HG03558 (cell line): ENCODE measurements at regions not wholly inside any gene's neighbourhood (a gene's known extent, or its start where the extent isn't known, plus 50 kb on each side); places are given as distances from the start of the nearest gene placed in this dataset.

Source experiments
- ATAC-seq: cut with Tn5 transposase; IDR thresholded peaks from one replicate; pipeline ENCODE4 v1.9.1; 2021; ENCODE audit warnings: moderate number of reproducible peaks; ENCODE audit not compliant: unreplicated experiment; ENCODE audit errors: extremely low read depth

GRCh38 chr9:78486661-78487060, 189.7 kb downstream of the PSAT1 start:
- no peak for ATAC-seq

DNA sequence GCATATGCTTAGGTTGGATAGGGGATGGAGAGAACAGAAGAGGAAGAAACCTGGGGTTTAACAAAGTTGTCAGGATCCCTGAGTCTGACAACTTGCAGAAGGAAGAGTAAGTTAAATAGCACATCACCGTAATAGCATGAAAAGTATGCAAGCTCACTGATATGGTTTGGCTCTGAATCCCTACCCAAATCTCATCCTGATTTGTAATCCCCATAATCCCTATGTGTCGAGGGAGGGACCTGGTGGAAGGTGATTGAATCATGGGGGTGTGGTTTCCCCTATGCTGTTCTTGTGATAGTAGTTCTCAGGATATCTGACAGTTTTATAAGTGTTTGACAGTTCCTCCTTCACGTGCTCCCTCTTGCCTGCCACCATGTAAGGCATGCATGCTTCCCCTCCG, 193.3 kb downstream of the PSAT1 start:
- no peak for ATAC-seq

GRCh38 chr9:78491402-78491801, 194.5 kb downstream of the PSAT1 start:
- no peak for ATAC-seq

DNA sequence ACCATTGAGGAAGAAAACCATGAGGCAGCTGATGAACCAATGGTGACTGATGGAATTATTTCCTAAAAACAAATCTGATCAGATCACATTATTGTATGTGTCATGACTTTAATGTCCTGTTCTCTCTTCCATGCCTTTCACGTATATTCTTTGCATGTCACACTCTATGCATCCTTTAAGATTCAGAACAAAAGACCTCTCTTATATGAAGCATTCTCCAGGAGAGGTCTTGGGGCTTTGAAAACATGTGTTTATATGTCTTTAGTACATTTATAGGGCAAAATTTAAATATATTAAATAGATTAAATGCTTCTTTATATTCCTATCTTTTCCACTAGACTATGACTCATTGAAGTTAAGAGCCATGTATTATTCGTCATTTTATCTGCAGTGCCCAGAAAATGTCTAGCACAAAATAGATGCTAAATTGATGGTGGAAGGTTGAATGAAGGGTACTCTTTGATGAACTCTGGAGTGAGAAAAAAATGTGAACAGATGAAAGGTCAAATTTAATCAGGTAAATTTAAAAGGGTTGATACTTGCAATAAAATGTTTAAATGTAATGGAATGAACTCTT, 196.3 kb downstream of the PSAT1 start:
- ATAC-seq, result no peak

- ATAC-seq, result no peak
These were observed 205.6 kb downstream of the PSAT1 start for GRCh38 chr9:78502566-78502965.

DNA sequence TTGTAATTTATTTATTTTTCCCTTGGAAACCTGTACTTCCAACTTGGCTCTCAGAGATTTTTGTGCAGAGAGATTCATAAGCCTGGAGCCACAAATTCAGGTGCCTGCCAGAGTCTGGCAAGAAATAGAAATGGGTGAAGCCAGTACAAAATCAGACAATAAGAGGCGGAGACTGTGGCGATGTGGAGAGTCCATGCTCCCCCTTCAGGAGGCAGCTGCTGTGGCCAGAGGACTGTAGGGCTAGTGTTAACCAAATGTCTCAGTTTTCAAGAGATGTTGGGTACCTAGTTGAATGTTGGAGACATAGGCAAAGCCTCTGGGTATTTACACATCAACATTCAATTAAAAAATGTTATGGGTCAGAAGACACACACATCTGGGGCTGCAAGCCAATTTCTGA, 208.6 kb downstream of the PSAT1 start:
- no peak for ATAC-seq

- ATAC-seq, result no peak
These were observed 210.1 kb downstream of the PSAT1 start for GRCh38 chr9:78507037-78507436.

DNA sequence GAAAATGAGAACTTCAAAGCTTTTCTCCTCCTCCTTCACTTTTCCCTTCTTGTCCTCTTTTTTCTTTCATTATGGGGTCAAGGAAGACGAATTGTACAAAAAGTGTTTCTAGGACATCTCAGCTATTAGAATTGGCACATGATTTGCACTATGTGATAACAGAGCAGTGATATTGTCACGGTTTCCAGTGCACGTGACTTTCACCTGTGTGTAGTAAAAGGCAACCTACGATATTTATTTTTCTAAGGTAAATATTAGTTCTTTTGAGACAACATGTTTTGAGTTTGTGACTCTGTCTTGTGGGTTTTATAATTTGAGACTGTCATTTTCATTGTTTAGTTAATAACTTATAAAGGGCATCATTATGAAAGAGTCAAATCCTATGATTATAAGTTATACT, 213.1 kb downstream of the PSAT1 start:
- no peak for ATAC-seq

- no peak for ATAC-seq
These were observed 218.2 kb downstream of the PSAT1 start for GRCh38 chr9:78515108-78515507.

DNA sequence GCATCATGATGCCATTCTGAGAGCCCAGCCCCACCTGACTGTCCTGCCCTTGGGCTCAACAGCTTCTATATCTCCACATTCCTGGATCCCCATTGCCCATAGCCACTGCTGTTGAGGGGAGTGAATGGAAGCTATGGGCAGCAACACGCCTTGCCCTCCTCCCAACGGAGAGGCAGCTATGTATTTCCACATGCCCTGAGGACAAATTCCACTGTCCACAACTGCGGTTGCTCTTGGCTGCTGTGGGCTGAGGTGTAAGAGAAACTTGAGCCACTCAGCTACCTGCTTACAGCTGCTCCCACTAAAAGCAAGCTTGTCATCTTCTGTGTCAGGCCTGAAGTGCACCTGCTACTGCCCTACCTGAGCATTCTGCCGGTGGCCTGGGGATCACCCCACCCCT, 222.9 kb downstream of the PSAT1 start:
- no peak for ATAC-seq

GRCh38 chr9:78521680-78522079, 224.8 kb downstream of the PSAT1 start:
- ATAC-seq, result no peak

- ATAC-seq, result no peak
These were observed 229.1 kb downstream of the PSAT1 start for GRCh38 chr9:78525986-78526560.

DNA sequence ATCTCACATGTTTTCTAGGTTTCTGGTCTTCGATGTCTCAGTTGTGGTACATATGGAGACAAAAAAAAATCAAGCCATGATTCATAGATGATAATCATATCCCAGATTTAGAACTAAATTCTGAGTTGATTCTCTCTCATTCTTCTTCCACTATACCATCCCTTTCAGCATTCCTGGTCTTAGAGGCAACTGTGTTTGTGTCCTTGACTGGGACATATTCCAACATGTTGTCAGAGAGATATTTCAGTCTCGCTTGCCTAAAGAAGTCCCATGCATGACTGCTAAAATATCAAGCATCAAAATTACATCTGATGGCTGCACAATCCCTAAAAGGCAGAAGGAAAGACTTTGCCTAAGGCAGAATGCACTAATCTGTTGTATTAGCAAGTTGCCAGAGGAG, 236.6 kb downstream of the PSAT1 start:
- no peak for ATAC-seq

DNA sequence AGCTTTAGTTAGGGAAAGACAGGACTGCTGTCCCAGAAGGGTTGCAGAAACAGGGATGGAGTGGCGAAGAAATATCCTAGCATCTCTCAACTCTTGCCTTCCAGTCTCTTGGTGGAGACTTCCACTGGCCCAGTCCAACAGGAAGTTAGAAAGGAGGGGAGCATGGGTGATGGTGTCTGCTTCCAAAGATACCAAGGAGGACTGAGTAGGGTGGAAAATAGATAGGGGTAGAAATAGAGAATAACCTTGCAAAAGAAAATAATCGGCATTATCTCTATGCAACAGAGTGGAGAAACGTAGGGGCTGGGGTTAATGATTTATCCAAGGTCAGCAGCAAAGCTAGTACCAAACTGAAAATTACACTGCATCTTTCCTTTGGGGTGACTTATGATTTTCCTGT, 242.3 kb downstream of the PSAT1 start:
- ATAC-seq, result no peak

DNA sequence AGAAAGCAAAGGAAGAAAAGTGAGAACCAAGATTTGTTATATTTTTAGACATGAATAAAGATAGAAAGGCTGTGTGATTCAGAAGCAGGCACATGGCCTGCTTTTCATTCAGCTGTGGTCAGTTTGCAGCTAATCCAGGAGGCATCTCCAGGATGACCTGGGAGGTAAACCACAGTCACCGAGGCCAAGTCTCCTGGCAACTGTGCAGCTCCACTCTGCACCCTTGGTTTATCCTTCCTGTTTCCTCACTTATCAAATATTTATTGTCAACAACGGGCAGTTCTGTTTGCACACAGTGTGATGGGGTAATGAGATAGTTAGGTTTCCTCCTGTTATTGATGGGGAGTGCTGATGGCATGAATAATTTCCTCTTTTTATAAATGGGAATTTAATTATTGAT, 243.0 kb downstream of the PSAT1 start:
- no peak for ATAC-seq

DNA sequence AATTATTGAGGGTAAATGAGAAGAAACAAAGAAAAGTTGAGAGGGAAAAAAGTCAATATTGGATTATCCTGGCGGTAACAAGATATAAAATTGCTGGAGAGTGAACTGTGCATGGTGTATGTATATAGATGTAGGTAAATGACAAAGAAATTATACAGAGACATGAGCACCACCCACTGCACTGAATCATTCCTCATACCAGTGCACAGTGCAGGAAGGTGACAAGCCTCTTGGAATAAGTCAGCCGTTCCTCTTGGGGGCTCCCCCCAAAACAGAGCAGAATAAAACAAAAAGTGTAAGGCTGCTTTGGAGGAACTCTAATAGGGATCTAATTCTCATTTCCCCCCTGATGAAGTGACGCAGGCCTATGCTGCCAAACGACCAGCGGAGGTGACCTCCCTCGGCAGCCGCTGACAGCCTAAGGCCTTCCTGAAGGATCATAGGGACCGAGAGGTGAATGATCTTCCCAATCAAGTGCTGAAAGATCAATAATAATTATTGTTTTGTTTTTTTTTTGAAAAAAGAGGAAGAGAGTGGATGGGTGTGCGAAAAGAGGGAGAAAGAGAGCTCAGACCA, 245.0 kb downstream of the PSAT1 start:
- no peak for ATAC-seq

DNA sequence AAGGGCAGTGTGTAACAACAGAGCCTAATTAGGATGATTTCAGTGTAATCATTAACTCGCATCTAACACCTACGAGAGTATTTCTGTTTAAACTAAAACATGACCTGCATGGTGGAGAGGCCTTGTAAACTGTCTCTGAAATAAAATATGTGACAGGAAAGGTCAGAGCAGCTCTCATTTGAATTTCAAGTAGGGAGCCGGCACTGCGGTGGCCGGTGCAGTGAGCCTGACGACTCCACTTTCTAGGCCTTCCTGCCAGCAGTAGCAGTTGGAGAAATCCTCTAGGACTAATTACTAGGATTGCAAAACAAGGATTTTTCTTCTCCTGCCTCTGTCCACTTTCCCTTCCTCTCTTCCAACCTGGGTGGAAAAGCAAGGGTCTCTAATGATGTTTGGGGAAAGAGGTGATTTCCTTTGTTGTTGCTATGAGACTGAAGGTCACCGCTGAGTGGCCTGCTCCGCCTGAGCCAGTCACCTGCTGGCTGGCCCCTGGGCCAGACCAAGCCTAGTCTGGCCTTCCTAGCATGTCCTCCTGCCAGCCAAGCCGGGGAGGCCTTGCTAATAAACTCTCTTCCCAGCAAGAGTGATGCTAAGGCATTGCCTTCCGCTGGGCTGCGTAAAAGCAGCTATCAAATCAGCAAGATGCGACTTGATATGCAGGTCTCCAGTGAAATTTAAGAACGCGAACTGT, 245.7 kb downstream of the PSAT1 start:
- no peak for ATAC-seq

GRCh38 chr9:78543353-78543752, 246.4 kb downstream of the PSAT1 start:
- no peak for ATAC-seq

- ATAC-seq, result no peak
These were observed 247.3 kb downstream of the PSAT1 start for GRCh38 chr9:78544230-78544629.

- no peak for ATAC-seq
These were observed 250.9 kb downstream of the PSAT1 start for GRCh38 chr9:78547831-78548230.

DNA sequence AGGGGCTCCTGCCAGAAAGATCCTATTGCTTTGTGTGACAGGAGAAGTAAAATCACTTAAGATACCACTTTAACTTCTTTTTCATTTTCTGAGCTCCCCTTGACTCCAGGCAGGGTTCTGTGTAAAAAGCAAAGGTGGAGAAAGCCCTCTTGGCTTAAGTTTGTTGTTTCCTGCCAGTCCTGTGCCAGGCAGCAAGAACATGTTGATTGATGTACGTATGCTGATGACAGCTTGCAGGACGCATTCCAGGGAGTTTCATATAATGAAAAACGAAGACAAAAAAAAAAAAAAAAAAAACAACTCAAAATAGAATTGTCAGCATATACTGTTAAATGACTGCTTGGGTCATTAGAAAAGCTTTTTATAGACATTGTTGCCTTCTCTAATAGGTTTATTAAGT, 251.7 kb downstream of the PSAT1 start:
- ATAC-seq, result no peak

DNA sequence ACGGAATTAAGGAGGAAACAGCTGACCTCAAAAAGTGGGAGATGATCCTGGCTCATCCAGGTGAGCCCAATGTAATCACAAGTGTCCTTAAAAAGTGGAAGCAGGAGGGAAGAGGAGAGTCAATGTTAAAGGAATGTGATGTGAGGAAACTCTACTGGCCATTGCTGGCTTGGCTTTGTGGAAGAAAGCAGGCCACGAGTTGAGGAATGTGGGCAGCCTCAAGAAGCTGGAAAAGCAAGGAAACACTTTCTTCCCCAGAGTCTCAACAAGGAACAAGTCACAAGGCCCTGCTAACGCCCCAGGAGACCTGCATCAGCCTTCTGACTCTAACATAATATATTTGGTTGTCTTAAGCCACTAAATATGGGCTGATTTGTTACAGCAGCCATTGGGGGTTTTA, 252.8 kb downstream of the PSAT1 start:
- no peak for ATAC-seq
